HG02759 (cell line): ENCODE measurements at regions not wholly inside any gene's neighbourhood (a gene's known extent, or its start where the extent isn't known, plus 50 kb on each side); places are given as distances from the start of the nearest gene placed in this dataset.

ENCODE experiments used
- ATAC-seq: cut with Tn5 transposase; IDR thresholded peaks from one replicate; pipeline ENCODE4 v1.9.1; 2021; ENCODE audit warnings: mild to moderate bottlenecking, moderate library complexity; ENCODE audit not compliant: unreplicated experiment

DNA sequence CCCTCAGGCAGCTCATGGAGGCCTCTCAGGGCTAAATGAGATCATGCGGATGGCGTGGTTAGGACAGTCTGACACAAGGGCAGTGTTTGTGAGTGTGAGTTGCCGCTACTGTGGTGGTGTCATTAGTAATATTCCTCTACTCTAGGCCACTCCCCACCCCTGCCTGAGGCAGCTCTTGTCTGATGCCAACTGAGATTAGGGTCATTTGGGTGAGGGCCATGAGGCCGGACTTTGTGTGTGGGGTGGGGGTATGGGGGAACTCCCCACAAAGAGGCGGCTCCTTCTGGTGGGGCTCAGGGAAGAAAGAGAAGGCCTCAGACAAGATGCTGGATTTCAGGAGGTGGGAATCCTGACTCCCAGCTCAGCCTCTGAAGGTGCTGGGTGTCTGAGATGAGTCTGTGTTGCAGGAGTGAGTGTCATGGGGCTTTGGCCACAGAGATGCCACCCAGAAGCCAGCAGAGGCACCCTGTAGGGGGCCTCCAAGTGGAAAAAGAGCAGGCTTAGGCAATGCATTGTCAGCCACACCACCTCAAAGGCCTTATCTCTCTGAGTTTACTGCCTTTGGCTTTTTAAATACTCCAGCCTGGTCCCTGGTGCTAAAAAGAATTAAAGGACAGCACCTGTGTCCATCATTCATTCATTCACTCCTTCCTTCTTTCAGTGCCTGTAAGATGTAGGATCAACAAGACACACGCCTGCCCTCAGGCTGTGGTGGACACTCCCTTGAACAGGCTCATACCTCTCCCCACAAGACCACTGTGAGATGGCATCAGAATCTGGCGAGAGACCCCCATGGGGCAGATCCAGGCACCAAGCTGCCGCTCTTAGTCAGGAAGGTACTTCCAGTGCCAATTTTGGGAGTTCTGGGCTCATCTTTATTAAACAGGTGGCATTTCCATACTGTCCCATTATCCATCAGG, 175.2 kb downstream of the MRPL14 start:
- no peak for ATAC-seq

DNA sequence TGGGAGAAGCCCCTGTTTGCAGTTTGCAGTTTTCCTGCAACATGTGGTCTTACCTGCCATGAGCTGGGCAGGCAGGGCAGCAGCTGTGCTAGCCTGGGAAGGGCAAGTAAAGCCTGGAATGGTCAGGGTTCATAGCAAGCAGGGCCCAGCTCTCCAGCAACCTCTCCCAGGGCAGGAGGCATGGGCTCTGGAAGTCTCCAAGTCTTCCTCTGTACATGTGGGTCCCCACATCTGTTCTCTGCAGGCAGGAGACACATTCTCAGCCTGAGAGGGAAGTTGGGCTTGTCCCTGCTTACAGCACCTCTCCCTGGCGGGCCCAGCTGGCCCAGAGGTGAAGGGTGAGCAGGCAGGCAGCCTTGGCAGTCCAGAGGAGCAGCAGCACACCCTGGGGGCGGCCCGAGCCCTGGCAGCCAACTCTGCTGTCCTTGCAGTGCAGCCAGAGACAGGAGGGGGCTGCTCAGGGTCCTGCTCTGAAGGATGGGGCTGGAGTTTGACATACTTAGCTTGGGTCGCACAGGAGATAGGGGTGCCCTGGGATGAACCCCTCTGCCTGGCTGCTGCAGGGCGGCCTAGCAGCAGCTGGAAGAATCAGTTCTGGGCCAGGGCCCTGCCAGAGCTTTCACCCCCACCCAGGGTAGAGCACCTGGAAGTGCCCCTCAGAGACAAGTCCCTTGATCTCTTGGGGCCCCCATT, 176.0 kb downstream of the MRPL14 start:
- no peak for ATAC-seq

DNA sequence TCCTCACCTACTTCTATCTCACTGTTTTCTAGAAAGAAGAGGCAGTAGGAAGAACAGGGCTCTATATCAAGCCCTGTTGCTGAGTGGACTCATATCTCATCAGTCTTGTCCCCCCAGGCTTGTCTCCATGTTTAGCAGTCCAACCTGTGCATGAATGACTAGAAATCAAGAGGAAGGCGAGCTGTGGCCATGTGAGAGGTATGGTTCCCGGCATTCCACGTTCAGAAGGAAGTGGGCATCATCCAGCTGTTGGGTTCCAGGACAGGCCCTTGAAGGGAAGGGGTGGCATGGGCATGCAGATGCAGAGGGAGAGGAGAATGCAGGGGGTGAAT, 176.6 kb downstream of the MRPL14 start:
- ATAC-seq = no peak

DNA sequence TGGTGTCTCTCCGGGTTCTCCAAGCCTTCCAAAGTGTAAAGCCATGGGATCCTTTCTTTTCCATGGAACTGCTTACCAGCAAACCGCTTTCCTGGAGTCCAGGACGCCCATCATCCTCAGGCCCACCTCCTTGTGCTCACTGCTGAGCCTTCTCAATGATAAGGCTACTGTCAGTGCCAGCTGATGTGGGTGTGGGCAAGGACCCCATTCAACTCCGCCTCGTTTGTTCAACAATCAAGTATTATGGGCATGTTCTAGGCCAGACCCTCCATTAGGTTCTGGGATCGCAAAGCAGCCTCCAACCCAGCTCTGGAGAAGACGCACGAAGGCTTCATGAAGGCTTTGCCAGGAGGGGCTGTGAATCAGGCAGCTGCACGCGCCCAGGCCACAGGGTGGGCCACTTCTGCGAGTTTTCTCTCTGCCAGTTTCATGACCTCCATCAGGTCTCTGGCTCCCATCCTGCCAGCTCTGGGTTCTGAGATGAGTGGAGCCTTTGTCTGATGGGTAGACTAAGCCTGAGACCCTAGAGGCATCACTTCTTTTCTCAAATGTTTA, 177.1 kb downstream of the MRPL14 start:
- ATAC-seq = no peak

DNA sequence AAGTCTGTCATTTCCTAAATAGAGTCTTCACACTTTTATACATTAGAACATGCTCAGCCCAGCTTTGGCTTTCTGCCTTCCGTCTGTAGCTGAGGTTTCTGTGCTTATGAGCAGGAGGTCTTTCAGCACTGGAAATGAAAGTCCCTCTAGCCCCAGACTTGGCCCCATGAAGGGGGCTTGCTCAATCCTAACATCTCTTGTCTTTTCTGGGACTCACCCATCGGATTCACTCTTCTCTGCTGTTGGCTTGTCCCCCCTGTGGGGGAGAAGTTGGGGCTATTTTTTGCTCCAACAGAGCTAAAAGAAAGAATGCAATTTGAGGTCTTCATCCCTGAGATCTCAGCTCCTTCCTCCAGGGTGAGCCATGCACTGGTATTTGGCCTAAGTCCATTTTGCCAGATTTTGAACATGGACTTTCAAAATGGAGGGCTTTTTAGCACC, 177.7 kb downstream of the MRPL14 start:
- no peak for ATAC-seq

DNA sequence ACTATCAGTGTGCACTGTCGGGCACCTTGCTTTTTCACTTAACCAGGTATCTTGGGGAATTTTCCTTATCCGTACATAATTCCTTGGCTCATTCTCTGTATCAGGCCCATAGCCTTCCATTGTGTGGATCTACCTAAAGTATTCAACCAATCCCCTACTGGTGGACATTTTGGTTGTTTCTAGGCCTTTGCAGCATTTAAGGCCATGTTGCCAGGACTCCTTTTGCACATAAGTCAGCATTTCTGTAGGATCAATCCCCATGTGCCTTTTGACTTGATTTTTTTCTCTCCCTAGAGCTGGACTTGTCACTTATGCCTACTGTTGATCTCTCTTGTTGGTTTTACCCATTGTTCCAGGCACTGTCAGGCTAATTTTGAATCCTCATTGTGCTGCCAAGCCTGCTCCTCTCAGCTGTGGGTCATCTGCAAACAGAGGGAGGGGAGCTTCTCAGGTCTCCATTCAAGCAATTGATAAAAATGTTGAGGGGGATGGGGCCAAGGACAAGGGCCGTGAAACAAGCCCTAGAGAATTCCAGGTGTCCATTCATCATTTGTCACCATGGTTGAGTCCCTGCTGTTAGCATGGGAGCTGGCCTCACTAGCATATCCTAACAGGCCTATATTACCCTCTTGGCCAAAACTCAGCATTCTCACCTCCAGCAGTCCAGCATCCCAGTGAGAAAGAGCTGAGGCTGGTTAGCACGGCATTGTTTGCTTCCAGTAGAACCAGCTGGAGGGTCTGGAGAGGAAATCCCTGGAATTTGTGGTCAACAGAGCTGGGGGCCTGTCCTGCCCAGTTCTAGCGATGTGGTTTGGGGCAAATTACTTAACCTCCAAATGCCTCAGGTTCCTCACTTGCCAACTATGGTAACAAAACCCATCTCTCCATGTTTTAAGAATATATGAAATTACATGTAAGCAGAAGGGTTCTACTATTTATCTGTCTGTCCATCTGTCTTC, 178.4 kb downstream of the MRPL14 start:
- ATAC-seq = no peak

DNA sequence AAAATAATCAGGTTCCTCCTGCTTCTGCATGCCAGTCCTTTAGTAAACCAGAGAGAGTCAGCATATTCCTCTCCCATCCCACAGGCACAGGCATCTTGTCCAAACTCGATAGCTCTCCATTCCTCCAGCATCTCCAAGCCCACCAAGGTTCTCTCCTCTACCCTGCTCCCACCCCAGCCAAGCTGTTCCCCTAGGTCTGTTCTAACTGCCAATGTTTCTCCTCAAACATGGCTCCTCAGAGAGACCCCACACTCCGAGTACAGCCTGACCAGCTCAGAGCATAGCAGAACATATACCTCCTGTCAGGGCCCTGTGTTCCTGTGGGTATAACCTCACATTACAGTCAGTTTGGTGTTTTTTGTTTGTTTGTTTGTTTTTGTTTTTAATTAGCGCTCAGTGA, 177.8 kb downstream of the VEGFA start:
- no peak for ATAC-seq

DNA sequence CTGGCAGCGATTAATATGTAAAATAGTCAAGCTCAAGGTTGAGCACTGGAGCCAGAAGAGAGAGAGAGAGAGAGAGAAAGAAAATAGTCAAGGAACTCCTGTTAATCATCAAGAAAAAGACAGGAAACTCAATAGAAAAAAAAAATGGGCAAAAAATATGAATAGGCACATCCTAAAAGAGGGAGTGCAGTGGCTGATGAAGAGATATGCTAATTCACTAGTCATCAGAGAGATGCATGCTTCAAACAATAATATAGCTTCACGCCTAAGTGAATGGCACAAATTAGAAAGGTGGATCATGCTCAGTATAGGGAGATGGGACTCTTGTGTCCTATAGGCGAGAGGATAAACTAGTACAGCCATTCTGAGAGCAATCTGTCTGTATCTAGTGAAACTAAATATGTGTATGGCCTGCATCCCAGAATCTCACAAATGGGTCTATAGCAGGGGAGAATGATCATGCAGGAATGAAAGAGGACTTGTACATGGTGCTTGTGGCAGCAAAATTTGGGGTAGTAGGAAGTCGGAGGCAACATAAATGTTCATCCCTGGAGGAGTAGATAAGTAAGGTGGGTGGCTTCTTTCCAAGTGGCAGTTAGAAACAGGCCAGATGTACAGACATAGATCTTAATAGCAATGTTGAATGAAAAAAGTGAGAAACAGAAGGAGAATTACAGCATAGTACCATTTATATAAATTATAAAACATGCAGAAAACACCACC, 176.8 kb downstream of the VEGFA start:
- no peak for ATAC-seq

DNA sequence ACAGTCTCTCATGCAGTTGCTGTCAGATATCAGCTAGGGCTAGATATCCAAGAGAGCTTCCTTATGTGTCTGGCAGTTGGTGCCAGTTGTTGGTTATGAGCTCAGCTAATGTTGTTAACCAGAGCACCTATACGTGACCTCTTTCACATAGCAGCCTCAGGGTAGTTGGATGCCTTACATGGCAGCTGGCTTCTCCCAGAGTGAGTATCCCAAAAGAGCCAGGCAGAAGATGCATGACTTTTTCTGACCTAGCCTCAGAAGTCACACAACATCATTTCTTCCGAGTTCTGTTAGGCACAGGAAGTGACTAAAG, 175.7 kb downstream of the VEGFA start:
- ATAC-seq = no peak

DNA sequence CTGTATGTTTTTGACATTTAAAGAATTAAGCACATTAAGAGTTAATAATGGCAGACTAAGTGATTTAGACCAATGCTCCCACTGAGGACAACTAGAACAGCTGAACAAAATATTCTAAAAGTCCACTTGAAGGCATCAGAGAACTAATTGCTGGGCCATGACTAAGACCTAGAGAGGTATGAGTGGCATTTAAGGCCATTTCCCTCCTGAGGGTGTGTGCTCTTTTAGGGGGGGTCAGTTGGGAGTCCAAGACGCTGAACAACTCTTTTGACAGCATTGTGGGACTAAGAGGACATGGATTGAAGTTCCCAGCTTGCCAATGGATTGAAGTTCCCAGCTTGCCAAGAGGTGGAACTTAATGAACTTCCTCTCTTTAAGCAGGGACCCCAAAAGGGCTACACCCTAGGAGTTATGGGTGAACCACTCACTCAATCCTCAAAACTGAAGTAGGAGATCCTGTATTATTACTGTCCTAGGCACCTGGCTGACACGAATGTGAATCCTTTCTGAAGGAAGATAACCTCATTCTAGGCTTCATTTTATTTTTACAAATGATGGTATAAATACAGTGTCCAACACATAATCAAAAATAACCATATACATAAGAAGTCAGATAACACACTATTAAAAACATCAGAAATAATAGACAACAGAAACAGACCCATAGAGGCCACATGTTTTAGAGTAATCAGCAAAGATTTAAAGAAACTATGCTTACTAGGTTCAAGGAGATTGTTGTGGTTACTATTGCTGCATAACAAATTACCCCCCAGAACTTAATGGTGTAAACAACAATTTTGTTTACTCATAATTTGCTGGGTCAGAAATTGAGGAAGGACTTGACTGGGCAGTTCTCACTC, 175.1 kb downstream of the VEGFA start:
- ATAC-seq = no peak

DNA sequence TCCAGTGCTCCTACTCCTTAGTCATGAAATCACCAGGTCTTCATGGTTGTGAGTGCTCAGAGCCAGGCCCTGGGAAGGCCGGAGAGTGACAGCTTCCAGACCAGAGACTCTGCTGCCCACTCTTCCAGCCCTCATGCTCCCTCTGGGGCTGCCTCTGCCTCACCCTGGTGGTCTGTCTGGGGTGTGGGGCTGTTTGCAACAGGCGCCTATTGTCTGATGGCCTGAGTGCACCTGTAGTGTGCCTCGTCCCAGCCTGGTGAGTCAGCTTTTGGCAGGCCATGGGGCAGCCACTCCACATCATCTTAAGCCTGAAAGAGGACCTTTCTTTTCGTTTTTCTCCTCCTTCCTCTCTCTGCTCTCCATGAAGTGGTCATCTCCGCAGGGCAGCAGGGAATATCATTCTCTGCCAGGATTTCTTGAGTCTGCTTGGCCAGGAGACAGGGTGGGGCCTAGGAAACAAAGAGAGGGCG, 173.8 kb downstream of the VEGFA start:
- no peak for ATAC-seq

DNA sequence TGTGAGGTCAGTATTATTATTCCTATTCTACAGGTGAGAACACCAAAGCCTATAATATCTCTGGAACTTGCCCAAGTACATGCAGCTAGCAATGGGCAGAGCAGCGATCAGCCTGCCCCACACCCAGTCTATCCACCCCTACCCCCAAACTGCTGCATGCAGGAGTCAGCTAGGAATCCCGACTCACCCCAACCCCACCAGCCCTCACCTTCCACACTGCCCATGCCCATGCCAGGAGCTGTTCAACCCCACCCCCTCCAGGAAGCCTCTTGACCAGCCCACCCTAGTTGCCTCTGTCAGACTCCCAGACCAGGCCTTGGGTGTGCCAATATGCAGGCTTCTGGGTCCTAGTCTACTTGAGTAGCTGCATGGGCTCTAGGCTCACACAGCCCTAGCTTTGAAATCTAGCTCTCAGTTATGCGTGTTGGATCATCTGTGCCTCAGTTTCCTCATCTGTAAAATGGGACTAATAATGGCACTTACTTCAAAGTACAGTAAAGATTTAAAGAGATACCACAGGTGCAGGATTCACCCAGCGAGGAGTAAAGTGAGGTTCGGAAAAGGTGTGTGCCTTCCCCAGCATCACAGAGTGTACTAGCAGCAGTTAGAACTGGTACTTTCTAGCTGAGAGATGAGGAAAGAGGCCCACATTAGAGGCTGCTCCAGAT, 173.2 kb downstream of the VEGFA start:
- ATAC-seq = no peak

DNA sequence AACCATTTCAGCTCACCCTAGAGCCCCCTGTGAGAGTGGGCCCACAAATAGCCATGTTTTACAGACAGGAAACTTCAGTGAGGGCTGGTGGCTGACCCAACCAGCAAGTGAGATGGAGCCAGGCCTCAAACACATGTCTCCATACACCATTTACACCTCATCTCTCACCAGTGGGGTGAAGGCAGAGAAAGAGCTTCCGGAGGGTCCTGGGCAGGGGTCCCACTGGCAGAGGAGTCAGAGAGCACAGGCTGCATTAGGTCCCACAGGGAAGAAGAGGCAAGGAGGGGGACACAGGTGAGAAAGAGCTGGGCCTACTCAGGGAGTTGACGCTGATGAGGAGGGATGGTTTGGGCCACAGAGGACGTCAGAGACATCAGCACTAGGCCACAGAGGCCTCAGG, 172.6 kb downstream of the VEGFA start:
- no peak for ATAC-seq

DNA sequence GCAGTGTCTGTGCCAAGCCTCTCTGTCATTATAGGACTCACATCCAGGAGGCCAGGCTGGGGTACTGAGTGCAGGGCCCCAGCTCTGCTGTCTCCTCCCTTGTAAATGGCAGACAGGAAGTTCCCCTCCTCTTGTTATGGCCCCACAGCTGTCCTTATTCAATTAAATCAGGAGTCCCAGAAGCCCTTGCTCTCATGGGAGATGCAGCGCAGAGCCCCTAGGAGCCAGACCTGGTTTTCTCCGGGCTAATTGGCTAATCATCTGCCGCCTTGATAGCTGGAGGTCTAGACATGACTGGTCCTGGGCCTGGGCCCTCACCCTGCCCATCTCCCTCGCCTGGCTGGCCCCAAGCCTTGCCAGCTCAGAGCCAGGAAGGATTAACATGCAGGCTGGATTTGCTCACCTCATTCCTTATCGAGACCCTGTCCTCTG, 172.0 kb downstream of the VEGFA start:
- no peak for ATAC-seq

DNA sequence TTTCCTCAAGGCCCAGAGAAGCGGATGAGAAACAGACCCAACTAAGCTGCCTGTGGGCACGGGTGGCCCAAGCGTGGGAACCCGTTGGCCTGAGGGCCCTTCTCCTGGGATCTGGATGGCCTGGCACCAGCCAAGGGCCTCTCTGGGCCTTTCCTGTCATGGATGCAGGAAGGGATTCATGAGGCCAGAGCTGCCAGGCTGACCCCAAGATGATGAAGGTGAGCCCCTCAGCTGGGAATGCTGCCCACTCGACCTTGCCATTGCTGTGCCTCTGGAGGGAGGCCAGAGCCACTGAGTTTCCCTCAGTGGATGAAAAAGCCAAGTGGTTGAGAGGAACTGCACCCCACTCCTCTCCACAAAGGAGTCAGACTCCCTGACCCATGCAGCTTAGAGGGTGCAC, 171.2 kb downstream of the VEGFA start:
- ATAC-seq = no peak

DNA sequence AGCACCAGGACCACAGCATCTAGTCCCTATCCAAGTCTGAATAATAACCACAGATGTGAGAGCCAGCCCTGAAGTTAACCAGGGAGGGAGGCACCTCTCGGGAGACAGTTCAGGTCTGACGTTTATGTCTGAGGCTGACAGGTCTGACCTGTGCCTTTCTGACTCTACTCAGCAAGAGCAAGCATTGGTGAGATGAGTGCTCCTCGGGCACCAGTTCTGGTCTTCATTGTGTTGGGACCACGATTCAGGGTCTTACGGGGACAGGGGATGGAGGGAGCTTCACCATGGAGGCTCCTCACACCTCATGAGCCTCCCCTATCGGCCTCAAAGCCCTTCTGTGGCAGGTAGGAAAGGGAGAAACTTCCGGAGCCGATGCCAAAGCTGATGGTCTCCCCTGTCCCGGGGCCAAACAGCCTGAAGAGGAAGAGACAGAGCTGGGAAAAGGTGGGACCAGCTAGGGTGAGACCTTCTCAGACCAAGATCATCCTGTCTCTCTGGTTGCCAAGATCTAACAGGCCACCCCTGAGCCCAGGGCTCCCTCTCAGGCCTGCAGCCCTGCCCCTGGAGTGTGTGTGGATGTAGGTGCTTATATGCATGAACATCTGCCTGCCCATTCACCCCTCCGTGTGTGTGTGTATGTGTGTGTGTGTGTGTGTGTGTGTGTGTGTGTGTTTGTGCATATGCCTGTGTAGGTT, 170.5 kb downstream of the VEGFA start:
- no peak for ATAC-seq

DNA sequence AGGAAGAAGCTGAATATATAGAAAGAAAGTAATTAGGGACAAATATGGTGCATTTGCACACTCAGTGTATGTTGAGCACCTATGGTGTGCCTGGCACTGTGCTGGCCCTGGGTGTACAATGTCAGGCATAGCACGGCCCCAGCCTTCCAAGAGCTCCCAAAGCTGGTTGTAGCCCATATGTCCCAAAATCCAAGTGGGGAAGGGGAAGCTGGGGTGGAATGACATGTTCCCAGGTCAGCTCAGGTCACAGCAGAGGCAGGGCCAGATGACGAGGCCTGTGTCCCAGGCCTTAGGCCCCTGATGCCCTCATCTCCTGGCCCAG, 170.0 kb downstream of the VEGFA start:
- no peak for ATAC-seq

DNA sequence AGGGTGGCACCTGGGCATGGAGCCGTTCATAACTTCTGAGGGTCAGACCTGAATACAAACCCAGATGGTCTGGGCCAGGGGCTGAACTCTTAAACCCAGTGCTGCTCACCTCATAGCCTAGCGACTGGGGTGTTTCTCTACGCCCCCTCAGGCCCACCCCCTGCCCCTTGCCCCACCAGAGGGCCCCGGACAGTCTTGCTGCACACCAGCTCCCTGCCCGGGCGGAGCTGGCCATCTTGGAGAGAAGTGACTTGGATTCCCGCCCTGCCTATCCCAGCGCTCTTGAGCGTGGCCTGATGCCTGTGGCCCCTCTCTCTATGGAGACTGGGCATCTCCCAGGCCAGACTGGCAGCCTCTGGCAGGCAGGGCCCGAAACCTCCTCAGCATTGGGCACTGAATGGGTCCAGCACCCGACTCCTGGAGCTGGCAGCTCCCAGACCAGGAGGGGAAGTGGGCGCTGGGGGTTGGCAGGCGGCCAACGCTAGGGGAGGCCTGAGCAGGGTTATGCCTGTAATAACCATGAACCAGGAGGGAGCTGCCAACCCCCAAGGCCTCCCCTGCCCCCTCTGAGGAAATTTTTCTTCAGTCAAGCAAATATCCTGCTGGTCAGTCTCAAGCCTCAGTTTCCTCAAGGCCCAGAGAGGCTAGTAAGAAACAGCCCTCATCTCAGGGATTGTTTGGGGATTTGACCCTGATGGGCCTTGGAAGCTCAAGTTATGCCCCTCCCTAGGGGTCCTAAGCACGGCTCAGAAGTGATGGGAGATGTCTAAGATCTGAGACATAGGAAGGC, 169.5 kb downstream of the VEGFA start:
- ATAC-seq = no peak
